Gastroesophageal sphincter (tissue), 3 donors: ENCODE measurements at regions not wholly inside any gene's neighbourhood (a gene's known extent, or its start where the extent isn't known, plus 50 kb on each side); places are given as distances from the start of the nearest gene placed in this dataset.

Source experiments
- EP300 ChIP-seq: sonication (generic); formaldehyde crosslinking; IDR thresholded peaks from one replicate; pipeline ENCODE4 v1.6.1; 2017; ENCODE audit warnings: antibody characterized with exemption, mild to moderate bottlenecking
- POLR2A ChIP-seq, 2 donors: fragments of 450-650 bp; IDR thresholded peaks; one replicate each; pipeline ENCODE4 v1.6.1; 2017; ENCODE audit warnings: antibody characterized with exemption in 2 of 2, mild to moderate bottlenecking in 2 of 2, moderate library complexity in 1 of 2
- TF ChIP-seq, protein P1 (sequence below), 4 experiments: fragments of 200-600 bp in 2 of 4; fragments of 450-650 bp in 2 of 4; sonication (generic) in 1 of 4; IDR thresholded peaks; one replicate each; pipeline ENCODE4 v1.5.1; 2017 to 2019; ENCODE audit warnings: antibody characterized with exemption in 4 of 4, mild to moderate bottlenecking in 2 of 4, moderate library complexity in 2 of 4

DNA sequence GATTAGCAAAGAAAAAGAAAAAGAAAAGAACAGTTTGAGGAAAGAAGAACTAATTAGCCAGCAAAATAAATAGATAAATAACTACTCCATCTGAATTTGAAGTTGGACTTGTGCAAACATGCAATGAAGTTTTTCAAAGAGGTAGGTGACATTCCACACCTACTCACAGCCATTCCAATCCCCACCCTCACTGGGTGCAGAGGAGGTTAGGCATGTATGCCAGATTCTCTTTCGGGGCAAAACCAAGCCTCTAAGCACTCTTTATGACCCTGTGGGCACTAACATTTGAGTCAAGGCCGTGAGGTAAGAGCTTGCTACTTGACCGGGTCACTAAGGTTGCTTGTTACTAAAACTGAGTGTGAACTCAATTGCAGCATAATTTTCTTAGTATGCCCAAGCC is 108.4 kb upstream of the SEMA3A start:
- TF ChIP-seq POLR2A (IDR thresholded peaks at IDR 0.05): no peak
- TF ChIP-seq, protein P1, sequence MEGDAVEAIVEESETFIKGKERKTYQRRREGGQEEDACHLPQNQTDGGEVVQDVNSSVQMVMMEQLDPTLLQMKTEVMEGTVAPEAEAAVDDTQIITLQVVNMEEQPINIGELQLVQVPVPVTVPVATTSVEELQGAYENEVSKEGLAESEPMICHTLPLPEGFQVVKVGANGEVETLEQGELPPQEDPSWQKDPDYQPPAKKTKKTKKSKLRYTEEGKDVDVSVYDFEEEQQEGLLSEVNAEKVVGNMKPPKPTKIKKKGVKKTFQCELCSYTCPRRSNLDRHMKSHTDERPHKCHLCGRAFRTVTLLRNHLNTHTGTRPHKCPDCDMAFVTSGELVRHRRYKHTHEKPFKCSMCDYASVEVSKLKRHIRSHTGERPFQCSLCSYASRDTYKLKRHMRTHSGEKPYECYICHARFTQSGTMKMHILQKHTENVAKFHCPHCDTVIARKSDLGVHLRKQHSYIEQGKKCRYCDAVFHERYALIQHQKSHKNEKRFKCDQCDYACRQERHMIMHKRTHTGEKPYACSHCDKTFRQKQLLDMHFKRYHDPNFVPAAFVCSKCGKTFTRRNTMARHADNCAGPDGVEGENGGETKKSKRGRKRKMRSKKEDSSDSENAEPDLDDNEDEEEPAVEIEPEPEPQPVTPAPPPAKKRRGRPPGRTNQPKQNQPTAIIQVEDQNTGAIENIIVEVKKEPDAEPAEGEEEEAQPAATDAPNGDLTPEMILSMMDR (IDR thresholded peaks at IDR 0.05): no peak
- no peak for TF ChIP-seq EP300
